ENCODE measurements at regions not wholly inside any gene's neighbourhood (a gene's known extent, or its start where the extent isn't known, plus 50 kb on each side); places are given as distances from the start of the nearest gene placed in this dataset.

DNA sequence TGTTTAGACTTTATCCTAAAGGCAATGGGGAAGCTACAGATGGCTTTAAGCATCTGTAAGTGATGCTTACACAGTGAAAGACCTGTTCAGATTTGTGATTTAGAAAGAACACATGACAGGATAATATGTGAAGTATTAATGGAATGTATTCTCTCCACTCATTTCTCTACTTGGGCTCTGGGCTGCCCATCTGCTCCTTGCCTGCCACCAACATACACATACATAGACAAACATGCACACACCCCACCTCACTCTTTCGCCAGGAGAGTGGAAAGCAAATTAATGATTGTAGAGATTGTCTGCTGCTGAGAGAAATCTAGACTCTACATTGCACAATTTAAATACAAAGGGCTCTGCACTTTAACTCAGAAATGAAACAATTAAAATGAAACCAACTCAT lies 61.0 kb upstream of the NFE2L2 start:
- H3K27ac Mint-ChIP-seq (ENCODE audit: unreplicated experiment), result no peak overlapping the region
- Histone ChIP-seq H3K27ac (ENCODE audit: low read depth, low read length) (no peak overlapping the region), H3K4me1 (ENCODE audit: insufficient read depth, low read length) (peaks cover 7% of the 10 kb centered on the region), H4K20me1 (ENCODE audit: insufficient read depth, low read length) (no peaks in the 10 kb centered on the region), H3K9me3 (ENCODE audit: insufficient read depth, low read depth, low read length) (no peaks in the 10 kb centered on the region), H3K4me3 (ENCODE audit: insufficient read depth, low read depth, low read length) (no peak overlapping the region), H3K36me3 (ENCODE audit: insufficient read depth, low read length) (no peaks in the 10 kb centered on the region), H3K79me2 (ENCODE audit: insufficient read depth, low read length) (no peaks in the 10 kb centered on the region), H3K4me2 (ENCODE audit: low read length) (no peak overlapping the region), H3K27me3 (ENCODE audit: insufficient read depth, low read length) (no peaks in the 10 kb centered on the region), H2AFZ (ENCODE audit: low read depth, low read length) (no peak overlapping the region), H3K9ac (ENCODE audit: low read length) (no peak overlapping the region)
- H3K27me3 Mint-ChIP-seq (ENCODE audit: low read depth, unreplicated experiment), result no peaks in the 10 kb centered on the region
- H3K4me1 Mint-ChIP-seq (ENCODE audit: low read depth, unreplicated experiment), result no peaks in the 10 kb centered on the region
- peak; percentile 44 for DNase-seq (ENCODE audit: low read depth)
- peaks cover 8% of the 10 kb centered on the region for H3K36me3 Mint-ChIP-seq (ENCODE audit: low read depth, unreplicated experiment)
- no peaks in the 10 kb centered on the region for H3K9me3 Mint-ChIP-seq (ENCODE audit: unreplicated experiment)
- FAIRE-seq, result no peak
- H3K4me3 Mint-ChIP-seq (ENCODE audit: unreplicated experiment), result no peak overlapping the region
- TF ChIP-seq EZH2 (IDR thresholded peaks at IDR 0.05; ENCODE audit: insufficient read depth, low read length) (no peak), CTCF (IDR thresholded peaks at IDR 0.05; ENCODE audit: insufficient read depth, low read depth, low read length) (no peak)

GRCh38 chr2:177326005-177326404 lies 61.5 kb upstream of the NFE2L2 start:
- Mint-ChIP-seq H3K36me3 (ENCODE audit: low read depth, unreplicated experiment) (peaks cover 5% of the 10 kb centered on the region), H3K27ac (ENCODE audit: unreplicated experiment) (no peak overlapping the region), H3K9me3 (ENCODE audit: unreplicated experiment) (no peaks in the 10 kb centered on the region), H3K4me3 (ENCODE audit: unreplicated experiment) (no peak overlapping the region), H3K27me3 (ENCODE audit: low read depth, unreplicated experiment) (no peaks in the 10 kb centered on the region), H3K4me1 (ENCODE audit: low read depth, unreplicated experiment) (no peaks in the 10 kb centered on the region)
- Histone ChIP-seq H3K79me2 (ENCODE audit: insufficient read depth, low read length) (no peaks in the 10 kb centered on the region), H3K9ac (ENCODE audit: low read length) (no peak overlapping the region), H3K9me3 (ENCODE audit: insufficient read depth, low read depth, low read length) (no peaks in the 10 kb centered on the region), H3K27ac (ENCODE audit: low read depth, low read length) (no peak overlapping the region), H3K4me1 (ENCODE audit: insufficient read depth, low read length) (peaks cover 7% of the 10 kb centered on the region), H3K4me3 (ENCODE audit: insufficient read depth, low read depth, low read length) (no peak overlapping the region), H3K36me3 (ENCODE audit: insufficient read depth, low read length) (no peaks in the 10 kb centered on the region), H3K27me3 (ENCODE audit: insufficient read depth, low read length) (no peaks in the 10 kb centered on the region), H3K4me2 (ENCODE audit: low read length) (no peak overlapping the region), H2AFZ (ENCODE audit: low read depth, low read length) (no peak overlapping the region), H4K20me1 (ENCODE audit: insufficient read depth, low read length) (no peaks in the 10 kb centered on the region)
- FAIRE-seq (no peak), DNase-seq (ENCODE audit: low read depth) (no peak)
- TF ChIP-seq CTCF (IDR thresholded peaks at IDR 0.05; ENCODE audit: insufficient read depth, low read depth, low read length) (no peak), EZH2 (IDR thresholded peaks at IDR 0.05; ENCODE audit: insufficient read depth, low read length) (no peak)

DNA sequence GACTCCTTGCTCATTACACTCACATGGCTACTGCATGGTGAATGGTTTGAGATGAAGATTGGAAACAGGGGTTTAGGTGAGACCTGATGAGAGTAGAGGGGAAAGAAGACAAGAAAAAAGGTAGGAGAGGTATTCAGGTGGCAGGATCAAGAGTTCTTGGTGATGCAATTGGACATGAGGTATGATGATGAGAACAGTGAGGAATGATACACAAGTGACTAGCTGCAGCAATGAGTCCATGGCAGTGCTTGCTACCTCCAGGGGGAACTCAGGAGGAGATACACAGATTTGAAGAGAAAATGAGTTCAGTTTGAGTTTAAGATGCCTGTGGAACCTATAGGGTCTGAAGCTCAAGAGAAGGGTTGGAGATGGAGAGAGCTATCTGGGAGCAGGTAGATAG lies 62.1 kb upstream of the NFE2L2 start:
- Histone ChIP-seq H3K9ac (ENCODE audit: low read length) (no peak overlapping the region), H3K4me1 (ENCODE audit: insufficient read depth, low read length) (peaks cover 7% of the 10 kb centered on the region), H3K36me3 (ENCODE audit: insufficient read depth, low read length) (no peaks in the 10 kb centered on the region), H3K9me3 (ENCODE audit: insufficient read depth, low read depth, low read length) (no peaks in the 10 kb centered on the region), H3K4me2 (ENCODE audit: low read length) (no peak overlapping the region), H3K4me3 (ENCODE audit: insufficient read depth, low read depth, low read length) (no peak overlapping the region), H4K20me1 (ENCODE audit: insufficient read depth, low read length) (no peaks in the 10 kb centered on the region), H3K27me3 (ENCODE audit: insufficient read depth, low read length) (no peaks in the 10 kb centered on the region), H2AFZ (ENCODE audit: low read depth, low read length) (no peak overlapping the region), H3K79me2 (ENCODE audit: insufficient read depth, low read length) (no peaks in the 10 kb centered on the region), H3K27ac (ENCODE audit: low read depth, low read length) (no peak overlapping the region)
- Mint-ChIP-seq H3K36me3 (ENCODE audit: low read depth, unreplicated experiment) (peaks cover 2% of the 10 kb centered on the region), H3K27me3 (ENCODE audit: low read depth, unreplicated experiment) (no peaks in the 10 kb centered on the region), H3K9me3 (ENCODE audit: unreplicated experiment) (no peaks in the 10 kb centered on the region), H3K4me3 (ENCODE audit: unreplicated experiment) (no peak overlapping the region), H3K4me1 (ENCODE audit: low read depth, unreplicated experiment) (no peaks in the 10 kb centered on the region), H3K27ac (ENCODE audit: unreplicated experiment) (no peak overlapping the region)
- no peak for DNase-seq (ENCODE audit: low read depth)
- no peak for FAIRE-seq
- TF ChIP-seq EZH2 (IDR thresholded peaks at IDR 0.05; ENCODE audit: insufficient read depth, low read length), result no peak
- no peak for TF ChIP-seq CTCF (IDR thresholded peaks at IDR 0.05; ENCODE audit: insufficient read depth, low read depth, low read length)
